H1 (cell line): ENCODE measurements at regions not wholly inside any gene's neighbourhood (a gene's known extent, or its start where the extent isn't known, plus 50 kb on each side); places are given as distances from the start of the nearest gene placed in this dataset.

Experiments used
- CTCF ChIA-PET: fragments of 300-600 bp; sonication (Branson Sonifier 250); formaldehyde crosslinking; loops from one replicate; lab custom pipeline; 2021; ENCODE audit not compliant: partially characterized antibody; lab: Charles Lee
- POLR2A ChIA-PET: fragments of 300-600 bp; sonication (Branson Sonifier 250); formaldehyde crosslinking; loops from one replicate; lab custom pipeline; 2021; ENCODE audit warnings: inconsistent platforms; ENCODE audit not compliant: partially characterized antibody; lab: Charles Lee
- DNase-seq, 2 experiments: peaks; one replicate each; pipeline versions ENCODE4 v3.0.0 to v3.0.0-alpha.2; 2010 to 2022; ENCODE audit warnings: low spot score in 2 of 2, low read depth in 1 of 2, mixed read lengths in 1 of 2
- FAIRE-seq: peaks from 2 replicates; lab custom pipeline; 2011; peaks lifted over from hg19 to GRCh38; lab: Jason Lieb, UNC
- H2AFZ ChIP-seq: 2 replicates; pipeline ENCODE4 v1.8.1; 2012; ENCODE audit warnings: low read length, inconsistent platforms
- H2AK5ac ChIP-seq: 2 replicates; pipeline ENCODE4 v1.6.1; 2013; ENCODE audit warnings: low read depth, low read length
- H2BK120ac ChIP-seq: replicated peaks from 2 replicates; pipeline ENCODE3; 2013; ENCODE audit warnings: low read depth, low read length, inconsistent platforms
- H2BK12ac ChIP-seq: 2 replicates; pipeline ENCODE4 v1.6.1; 2013; ENCODE audit warnings: low read depth, low read length
- H2BK15ac ChIP-seq: 2 replicates; pipeline ENCODE4 v1.6.1; 2013; ENCODE audit warnings: low read length
- H2BK20ac ChIP-seq: 2 replicates; pipeline ENCODE4 v1.6.1; 2013; ENCODE audit warnings: low read length
- H2BK5ac ChIP-seq: 2 replicates; pipeline ENCODE4 v1.6.1; 2013; ENCODE audit warnings: low read depth, low read length
- H3K14ac ChIP-seq: 2 replicates; pipeline ENCODE4 v1.6.1; 2013; ENCODE audit warnings: inconsistent platforms; ENCODE audit not compliant: insufficient read length
- H3K18ac ChIP-seq: 2 replicates; pipeline ENCODE4 v1.6.1; 2013; ENCODE audit warnings: low read length; ENCODE audit errors: extremely low read depth
- H3K23ac ChIP-seq: 2 replicates; pipeline ENCODE4 v1.6.1; 2013; ENCODE audit warnings: inconsistent platforms; ENCODE audit not compliant: insufficient read length
- H3K23me2 ChIP-seq: 2 replicates; pipeline ENCODE4 v1.6.1; 2013; ENCODE audit warnings: low read depth, low read length
- H3K27ac ChIP-seq: 2 replicates; pipeline ENCODE4 v1.6.1; 2011; ENCODE audit warnings: low read depth, low read length, inconsistent platforms
- H3K27me3 ChIP-seq, 4 experiments: replicated peaks in 1 of 4; 1 replicate in 1 of 4; 2 replicates in 3 of 4; pipeline versions ENCODE4 v1.6.1 to v1.8.1; 2011 to 2013; ENCODE audit warnings: low read length in 3 of 4, mild to moderate bottlenecking in 3 of 4, inconsistent platforms in 2 of 4, mixed read lengths in 2 of 4, moderate library complexity in 1 of 4; ENCODE audit not compliant: control insufficient read depth in 3 of 4, insufficient read depth in 3 of 4; ENCODE audit errors: extremely low read depth in 1 of 4
- H3K36me3 ChIP-seq, 4 experiments: 2 replicates each; pipeline versions ENCODE4 v1.6.1 to v1.8.1; 2011 to 2013; ENCODE audit warnings: mild to moderate bottlenecking in 4 of 4, low read length in 3 of 4, moderate library complexity in 2 of 4, control low read depth in 1 of 4, inconsistent platforms in 1 of 4; ENCODE audit not compliant: insufficient read depth in 4 of 4, control insufficient read depth in 2 of 4
- H3K4ac ChIP-seq: replicated peaks from 2 replicates; pipeline ENCODE3; 2013; ENCODE audit warnings: low read length, low read depth, mixed read lengths, inconsistent platforms; ENCODE audit not compliant: insufficient read length
- H3K4me1 ChIP-seq, 4 experiments: replicated peaks in 1 of 4; 1 replicate in 1 of 4; 2 replicates in 3 of 4; pipeline versions ENCODE4 v1.6.1 to v1.8.1; 2011 to 2013; ENCODE audit warnings: low read length in 3 of 4, inconsistent platforms in 2 of 4, mixed read lengths in 1 of 4; ENCODE audit not compliant: insufficient read depth in 4 of 4, control insufficient read depth in 3 of 4
- H3K4me2 ChIP-seq, 2 experiments: 2 replicates each; pipeline versions ENCODE4 v1.6.1 to v1.8.1; 2011 to 2013; ENCODE audit warnings: low read depth in 2 of 2, low read length in 2 of 2, control low read depth in 1 of 2, inconsistent platforms in 1 of 2, mild to moderate bottlenecking in 1 of 2; ENCODE audit not compliant: insufficient read depth in 1 of 2
- H3K4me3 ChIP-seq, 4 experiments: fragments of 200-600, 300-600 bp in 1 of 4; sonication (generic), shearing (Covaris generic), sonication (Bioruptor Twin) in 1 of 4; 2 replicates each; pipeline versions ENCODE4 v1.5.1 to v1.8.1; 2011 to 2016; ENCODE audit warnings: low read length in 4 of 4, low read depth in 3 of 4, control low read depth in 2 of 4, inconsistent platforms in 2 of 4, mild to moderate bottlenecking in 2 of 4, mixed read lengths in 1 of 4, moderate library complexity in 1 of 4; ENCODE audit not compliant: insufficient read depth in 2 of 4; ENCODE audit errors: extremely low read depth in 1 of 4
- H3K56ac ChIP-seq: replicated peaks from 2 replicates; pipeline ENCODE3; 2013; ENCODE audit warnings: low read depth, mild to moderate bottlenecking, mixed read lengths, low read length, inconsistent platforms; ENCODE audit not compliant: insufficient read length
- H3K79me1 ChIP-seq: 2 replicates; pipeline ENCODE4 v1.6.1; 2013; ENCODE audit warnings: low read depth, low read length, control low read depth
- H3K79me2 ChIP-seq, 2 experiments: 2 replicates each; pipeline versions ENCODE4 v1.6.1 to v1.8.1; 2012 to 2013; ENCODE audit warnings: low read length in 2 of 2, mild to moderate bottlenecking in 2 of 2, inconsistent platforms in 1 of 2; ENCODE audit not compliant: insufficient read depth in 2 of 2, control insufficient read depth in 1 of 2
- H3K9ac ChIP-seq, 4 experiments: replicated peaks in 1 of 4; 1 replicate in 1 of 4; 2 replicates in 3 of 4; pipeline versions ENCODE4 v1.6.1 to v1.8.1; 2011 to 2013; ENCODE audit warnings: low read depth in 3 of 4, low read length in 3 of 4, control low read depth in 2 of 4, mild to moderate bottlenecking in 2 of 4, moderate library complexity in 2 of 4, inconsistent platforms in 1 of 4; ENCODE audit errors: extremely low read depth in 1 of 4
- H3K9me3 ChIP-seq, 2 experiments: 2 replicates each; pipeline versions ENCODE4 v1.6.1 to v1.8.1; 2012 to 2013; ENCODE audit warnings: mild to moderate bottlenecking in 2 of 2, moderate library complexity in 2 of 2, control low read depth in 1 of 2, inconsistent platforms in 1 of 2, low read depth in 1 of 2, low read length in 1 of 2, mixed read lengths in 1 of 2; ENCODE audit not compliant: insufficient read depth in 2 of 2
- H4K20me1 ChIP-seq, 2 experiments: replicated peaks in 1 of 2; 2 replicates each; pipeline versions ENCODE3 to v1.8.1; 2011 to 2013; ENCODE audit warnings: inconsistent platforms in 2 of 2, low read length in 2 of 2, mild to moderate bottlenecking in 1 of 2; ENCODE audit not compliant: insufficient read depth in 2 of 2, control insufficient read depth in 1 of 2
- H4K5ac ChIP-seq: 2 replicates; pipeline ENCODE4 v1.6.1; 2013; ENCODE audit warnings: low read length, low read depth, mixed read lengths, inconsistent platforms; ENCODE audit not compliant: insufficient read length
- H4K8ac ChIP-seq: 2 replicates; pipeline ENCODE4 v1.8.0; 2013; ENCODE audit warnings: mild to moderate bottlenecking, moderate library complexity, low read length, inconsistent platforms; ENCODE audit not compliant: insufficient read depth; ENCODE audit errors: extremely low read depth
- H4K91ac ChIP-seq: replicated peaks from 2 replicates; pipeline ENCODE3; 2013; ENCODE audit warnings: low read length, mixed read lengths, inconsistent platforms; ENCODE audit not compliant: insufficient read length
- JUND ChIP-seq: IDR thresholded peaks from 2 replicates; pipeline ENCODE4 v1.6.1; 2011; ENCODE audit warnings: mild to moderate bottlenecking, improper control_type of control experiment, low read length
- RXRA ChIP-seq: IDR thresholded peaks from 2 replicates; pipeline ENCODE4 v1.6.1; 2011; ENCODE audit warnings: low read depth, mild to moderate bottlenecking, low read length, moderate library complexity; ENCODE audit not compliant: insufficient read depth
- TAF7 ChIP-seq: optimal IDR thresholded peaks from 2 replicates; pipeline ENCODE3; 2011; ENCODE audit warnings: low read depth, mild to moderate bottlenecking, inconsistent platforms, low read length, moderate library complexity, borderline replicate concordance
- TEAD4 ChIP-seq: IDR thresholded peaks from 2 replicates; pipeline ENCODE4 v1.6.1; 2012; ENCODE audit warnings: low read depth, low read length, inconsistent platforms, mixed read lengths
- WGBS, 2 experiments: shearing (Covaris generic) in 1 of 2; methylation state at CpG; one replicate each; pipeline versions ENCODE4 v1.1.6 to v1.1.7; 2013 to 2015; ENCODE audit warnings: low lambda C conversion rate in 2 of 2, mixed read lengths in 2 of 2, inconsistent platforms in 1 of 2, low coverage in 1 of 2, missing lambda C conversion rate in 1 of 2; ENCODE audit not compliant: insufficient replicate concordance in 2 of 2, insufficient coverage in 1 of 2, insufficient read length in 1 of 2; ENCODE audit errors: extremely low coverage in 1 of 2, missing lambda C conversion rate in 1 of 2; 5-methylcytosine and 5-hydroxymethylcytosine counted together
- TF ChIP-seq, protein P1 (sequence below): IDR thresholded peaks from 2 replicates; pipeline ENCODE4 v1.6.1; 2012; ENCODE audit warnings: low read length, inconsistent platforms

DNA sequence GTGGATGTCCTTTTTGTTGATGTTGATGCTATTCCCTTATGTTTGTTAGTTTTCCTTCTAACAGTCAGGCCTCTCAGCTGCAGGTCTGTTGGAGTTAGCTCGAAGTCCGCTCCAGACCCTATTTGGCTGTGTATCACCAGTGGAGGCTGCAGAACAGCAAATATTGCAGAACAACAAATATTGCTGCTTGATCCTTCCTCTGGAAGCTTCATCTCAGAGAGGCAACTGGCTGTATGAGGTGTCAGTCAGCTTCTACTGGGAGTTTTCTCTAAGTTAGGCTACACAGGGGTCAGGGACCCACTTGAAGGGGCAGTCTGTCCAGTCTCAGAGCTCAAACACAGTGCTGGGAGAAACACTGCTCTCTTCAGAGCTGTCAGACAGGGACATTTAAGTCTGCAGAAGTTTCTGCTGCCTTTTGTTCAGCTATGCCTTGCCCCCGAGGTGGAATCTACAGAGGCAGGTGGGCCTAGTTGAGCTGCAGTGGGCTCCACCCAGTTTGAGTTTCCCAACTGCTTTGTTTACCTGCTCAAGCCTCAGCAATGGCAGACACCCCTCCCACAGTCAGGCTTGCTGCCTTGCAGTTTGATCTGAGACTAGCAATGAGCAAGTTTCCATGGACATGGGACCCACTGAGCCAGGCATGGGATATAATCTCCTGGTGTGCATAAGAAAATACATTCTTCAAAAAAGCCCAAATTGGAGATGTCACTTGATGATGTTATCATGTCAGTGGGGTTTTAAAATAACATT is 99.5 kb downstream of the KDM5D start:
- FAIRE-seq (no peak), DNase-seq (no peak)
- Histone ChIP-seq H3K14ac (no peak overlapping the region), H2BK120ac (no peak overlapping the region), H3K4me2 (no peak overlapping the region), H4K8ac (no peak overlapping the region), H3K27ac (no peak overlapping the region), H2AK5ac (no peak overlapping the region), H4K91ac (no peak overlapping the region), H4K5ac (no peak overlapping the region), H2BK5ac (no peak overlapping the region), H3K23me2 (no peaks in the 10 kb centered on the region), H3K4me3 (no peak overlapping the region), H3K23ac (no peak overlapping the region), H3K9ac (no peak overlapping the region), H4K20me1 (no peaks in the 10 kb centered on the region), H3K18ac (no peak overlapping the region), H2BK15ac (no peak overlapping the region), H3K27me3 (no peaks in the 10 kb centered on the region), H3K4ac (no peak overlapping the region), H3K56ac (no peak overlapping the region), H3K4me1 (no peaks in the 10 kb centered on the region), H3K36me3 (no peaks in the 10 kb centered on the region), H2BK20ac (no peak overlapping the region), H3K79me1 (no peaks in the 10 kb centered on the region), H3K79me2 (no peaks in the 10 kb centered on the region), H2BK12ac (no peak overlapping the region), H2AFZ (no peak overlapping the region), H3K9me3 (no peaks in the 10 kb centered on the region)
- ChIA-PET CTCF (no interaction called here), POLR2A (no interaction called here)
- 83% methylated on average over 2 of the region's 3 CpGs; no CpG with 5 or more reads in 1 of the 2 experiments for WGBS, 2 experiments
- TF ChIP-seq JUND = no peak
- TF ChIP-seq, protein P1, sequence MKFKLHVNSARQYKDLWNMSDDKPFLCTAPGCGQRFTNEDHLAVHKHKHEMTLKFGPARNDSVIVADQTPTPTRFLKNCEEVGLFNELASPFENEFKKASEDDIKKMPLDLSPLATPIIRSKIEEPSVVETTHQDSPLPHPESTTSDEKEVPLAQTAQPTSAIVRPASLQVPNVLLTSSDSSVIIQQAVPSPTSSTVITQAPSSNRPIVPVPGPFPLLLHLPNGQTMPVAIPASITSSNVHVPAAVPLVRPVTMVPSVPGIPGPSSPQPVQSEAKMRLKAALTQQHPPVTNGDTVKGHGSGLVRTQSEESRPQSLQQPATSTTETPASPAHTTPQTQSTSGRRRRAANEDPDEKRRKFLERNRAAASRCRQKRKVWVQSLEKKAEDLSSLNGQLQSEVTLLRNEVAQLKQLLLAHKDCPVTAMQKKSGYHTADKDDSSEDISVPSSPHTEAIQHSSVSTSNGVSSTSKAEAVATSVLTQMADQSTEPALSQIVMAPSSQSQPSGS = no peak
- TF ChIP-seq TEAD4 = no peak
- no peak for TF ChIP-seq TAF7
- TF ChIP-seq RXRA = no peak
